ENCODE measurements at regions not wholly inside any gene's neighbourhood (a gene's known extent, or its start where the extent isn't known, plus 50 kb on each side); places are given as distances from the start of the nearest gene placed in this dataset.

DNA sequence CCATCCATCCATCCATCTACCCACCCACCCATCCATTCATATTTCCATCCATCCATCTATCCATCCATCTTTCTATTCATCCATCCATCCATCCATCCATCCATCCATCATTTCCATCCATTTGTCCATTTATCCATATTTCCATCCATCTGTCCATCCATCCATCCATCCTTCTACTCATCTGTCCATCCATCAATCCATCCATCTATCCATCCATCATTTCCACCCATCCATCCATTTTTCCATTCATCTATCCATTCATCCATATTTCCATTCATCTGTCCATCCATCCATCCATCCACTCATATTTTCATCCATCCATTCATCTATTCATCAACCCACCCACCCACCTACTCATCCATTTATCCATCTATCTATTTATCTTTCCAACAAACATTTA is 229.6 kb downstream of the TEX29 start:
- H3K4me2 ChIP-seq (ENCODE audit: low read length), result no peak overlapping the region
- H2AFZ ChIP-seq, result no peak overlapping the region
- H3K4me3 ChIP-seq (ENCODE audit: low read depth, low read length), result no peak overlapping the region
- H3K27me3 ChIP-seq (ENCODE audit: control insufficient read depth, insufficient read depth, low read length), result no peaks in the 10 kb centered on the region
- H3K79me2 ChIP-seq, result no peaks in the 10 kb centered on the region
- H3K4me1 ChIP-seq, result no peaks in the 10 kb centered on the region
- no peaks in the 10 kb centered on the region for H3K36me3 ChIP-seq (ENCODE audit: control insufficient read depth, insufficient read depth, low read length)
- H3K9ac ChIP-seq, result no peak overlapping the region
- no peak overlapping the region for H3K27ac ChIP-seq
- H3K9me3 ChIP-seq (ENCODE audit: control insufficient read depth, low read length), result no peaks in the 10 kb centered on the region
- TF ChIP-seq, protein P1, sequence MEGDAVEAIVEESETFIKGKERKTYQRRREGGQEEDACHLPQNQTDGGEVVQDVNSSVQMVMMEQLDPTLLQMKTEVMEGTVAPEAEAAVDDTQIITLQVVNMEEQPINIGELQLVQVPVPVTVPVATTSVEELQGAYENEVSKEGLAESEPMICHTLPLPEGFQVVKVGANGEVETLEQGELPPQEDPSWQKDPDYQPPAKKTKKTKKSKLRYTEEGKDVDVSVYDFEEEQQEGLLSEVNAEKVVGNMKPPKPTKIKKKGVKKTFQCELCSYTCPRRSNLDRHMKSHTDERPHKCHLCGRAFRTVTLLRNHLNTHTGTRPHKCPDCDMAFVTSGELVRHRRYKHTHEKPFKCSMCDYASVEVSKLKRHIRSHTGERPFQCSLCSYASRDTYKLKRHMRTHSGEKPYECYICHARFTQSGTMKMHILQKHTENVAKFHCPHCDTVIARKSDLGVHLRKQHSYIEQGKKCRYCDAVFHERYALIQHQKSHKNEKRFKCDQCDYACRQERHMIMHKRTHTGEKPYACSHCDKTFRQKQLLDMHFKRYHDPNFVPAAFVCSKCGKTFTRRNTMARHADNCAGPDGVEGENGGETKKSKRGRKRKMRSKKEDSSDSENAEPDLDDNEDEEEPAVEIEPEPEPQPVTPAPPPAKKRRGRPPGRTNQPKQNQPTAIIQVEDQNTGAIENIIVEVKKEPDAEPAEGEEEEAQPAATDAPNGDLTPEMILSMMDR (IDR thresholded peaks at IDR 0.05), result no peak

DNA sequence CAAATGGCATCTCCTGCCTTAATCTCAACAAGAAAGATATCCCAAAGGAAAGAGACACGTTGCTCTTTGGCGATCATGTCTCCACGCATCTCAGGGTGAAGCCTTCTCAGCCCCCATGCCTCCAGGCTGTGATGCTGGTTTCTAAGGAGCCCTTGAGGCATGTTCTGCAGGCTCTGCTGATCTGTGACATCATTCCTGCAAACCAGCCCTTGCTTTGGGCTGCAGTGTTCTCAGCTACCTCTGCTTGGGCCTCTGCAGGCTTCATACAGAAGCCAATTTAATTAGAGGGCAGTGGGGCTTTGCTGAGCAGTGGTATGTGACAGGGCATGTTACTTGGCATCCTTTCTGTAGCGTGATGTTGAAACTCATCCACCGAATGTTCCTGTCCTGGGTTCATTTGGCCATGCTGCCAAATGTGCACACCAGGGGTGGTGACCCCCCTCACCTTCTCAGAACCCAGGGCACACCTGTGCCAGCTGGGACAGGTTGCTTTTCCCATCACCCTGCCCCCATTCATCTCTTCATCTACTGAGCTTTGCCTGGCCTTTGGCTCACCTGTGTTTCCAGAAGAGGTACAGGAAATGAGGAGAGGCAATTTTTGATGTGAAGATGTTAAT is 230.9 kb downstream of the TEX29 start:
- no peaks in the 10 kb centered on the region for H3K36me3 ChIP-seq (ENCODE audit: control insufficient read depth, insufficient read depth, low read length)
- no peak overlapping the region for H3K4me2 ChIP-seq (ENCODE audit: low read length)
- no peak overlapping the region for H3K27ac ChIP-seq
- no peak overlapping the region for H2AFZ ChIP-seq
- H3K27me3 ChIP-seq (ENCODE audit: control insufficient read depth, insufficient read depth, low read length), result no peaks in the 10 kb centered on the region
- TF ChIP-seq, protein P1 (IDR thresholded peaks at IDR 0.05), result no peak
- no peak overlapping the region for H3K9ac ChIP-seq
- no peaks in the 10 kb centered on the region for H3K79me2 ChIP-seq
- no peaks in the 10 kb centered on the region for H3K9me3 ChIP-seq (ENCODE audit: control insufficient read depth, low read length)
- no peaks in the 10 kb centered on the region for H3K4me1 ChIP-seq
- no peak overlapping the region for H3K4me3 ChIP-seq (ENCODE audit: low read depth, low read length)

- H3K4me1 ChIP-seq, result no peaks in the 10 kb centered on the region
- no peak overlapping the region for H3K9ac ChIP-seq
- H3K4me2 ChIP-seq (ENCODE audit: low read length), result no peak overlapping the region
- H3K27ac ChIP-seq, result no peak overlapping the region
- no peaks in the 10 kb centered on the region for H3K79me2 ChIP-seq
- no peaks in the 10 kb centered on the region for H3K27me3 ChIP-seq (ENCODE audit: control insufficient read depth, insufficient read depth, low read length)
- H3K9me3 ChIP-seq (ENCODE audit: control insufficient read depth, low read length), result no peaks in the 10 kb centered on the region
- no peaks in the 10 kb centered on the region for H3K36me3 ChIP-seq (ENCODE audit: control insufficient read depth, insufficient read depth, low read length)
- no peak overlapping the region for H3K4me3 ChIP-seq (ENCODE audit: low read depth, low read length)
- TF ChIP-seq, protein P1 (IDR thresholded peaks at IDR 0.05), result no peak
- no peak overlapping the region for H2AFZ ChIP-seq
Observed at GRCh38 chr13:111552891-111553655, 232.6 kb downstream of the TEX29 start.

- H3K79me2 ChIP-seq, result no peaks in the 10 kb centered on the region
- H3K9ac ChIP-seq, result no peak overlapping the region
- H3K4me2 ChIP-seq (ENCODE audit: low read length), result no peak overlapping the region
- no peak overlapping the region for H3K4me3 ChIP-seq (ENCODE audit: low read depth, low read length)
- H3K4me1 ChIP-seq, result no peaks in the 10 kb centered on the region
- H3K9me3 ChIP-seq (ENCODE audit: control insufficient read depth, low read length), result no peaks in the 10 kb centered on the region
- H3K36me3 ChIP-seq (ENCODE audit: control insufficient read depth, insufficient read depth, low read length), result no peaks in the 10 kb centered on the region
- no peak overlapping the region for H3K27ac ChIP-seq
- H3K27me3 ChIP-seq (ENCODE audit: control insufficient read depth, insufficient read depth, low read length), result no peaks in the 10 kb centered on the region
- TF ChIP-seq, protein P1 (IDR thresholded peaks at IDR 0.05), result no peak
- H2AFZ ChIP-seq, result no peak overlapping the region
Observed at GRCh38 chr13:111554539-111555267, 234.3 kb downstream of the TEX29 start.
